SK-N-MC (cell line): ENCODE measurements at regions not wholly inside any gene's neighbourhood (a gene's known extent, or its start where the extent isn't known, plus 50 kb on each side); places are given as distances from the start of the nearest gene placed in this dataset.

Experiments used
- EZH2 ChIP-seq: fragments of 200-600 bp; sonication (generic); IDR thresholded peaks from one replicate; pipeline ENCODE4 v1.6.1; 2017; ENCODE audit warnings: antibody characterized with exemption
- FOXP2 ChIP-seq: optimal IDR thresholded peaks from 2 replicates; pipeline ENCODE3; 2011; ENCODE audit warnings: mild to moderate bottlenecking, moderate library complexity; ENCODE audit not compliant: insufficient read depth; ENCODE audit errors: extremely low read length, control extremely low read depth
- POLR2AphosphoS5 ChIP-seq: IDR thresholded peaks from 2 replicates; pipeline ENCODE4 v1.6.1; 2012; ENCODE audit warnings: mild to moderate bottlenecking, low read depth, low read length, borderline replicate concordance

- TF ChIP-seq POLR2AphosphoS5 = no peak
- no peak for TF ChIP-seq FOXP2
- no peak for TF ChIP-seq EZH2
These were observed 790.9 kb upstream of the GCFC2 start for GRCh38 chr2:76501641-76502040.
